Ovary (tissue), 3 donors: ENCODE measurements at regions not wholly inside any gene's neighbourhood (a gene's known extent, or its start where the extent isn't known, plus 50 kb on each side); places are given as distances from the start of the nearest gene placed in this dataset.

Experiments
- EP300 ChIP-seq: sonication (generic); formaldehyde crosslinking; IDR thresholded peaks from one replicate; pipeline ENCODE4 v1.6.1; 2017; ENCODE audit warnings: antibody characterized with exemption
- POLR2A ChIP-seq: fragments of 450-650 bp; IDR thresholded peaks from one replicate; pipeline ENCODE4 v1.6.1; 2017; ENCODE audit warnings: antibody characterized with exemption, mild to moderate bottlenecking, moderate library complexity
- TF ChIP-seq, protein P1 (sequence below), 3 donors: fragments of 450-650 bp in 2 of 3; fragments of 200-600 bp in 1 of 3; IDR thresholded peaks; one replicate each; pipeline versions ENCODE4 v1.5.1 to v1.8.0; 2016 to 2022; ENCODE audit warnings: antibody characterized with exemption in 3 of 3, mild to moderate bottlenecking in 1 of 3
- donor health status: DM: no; HTN: no; CAD: no.

DNA sequence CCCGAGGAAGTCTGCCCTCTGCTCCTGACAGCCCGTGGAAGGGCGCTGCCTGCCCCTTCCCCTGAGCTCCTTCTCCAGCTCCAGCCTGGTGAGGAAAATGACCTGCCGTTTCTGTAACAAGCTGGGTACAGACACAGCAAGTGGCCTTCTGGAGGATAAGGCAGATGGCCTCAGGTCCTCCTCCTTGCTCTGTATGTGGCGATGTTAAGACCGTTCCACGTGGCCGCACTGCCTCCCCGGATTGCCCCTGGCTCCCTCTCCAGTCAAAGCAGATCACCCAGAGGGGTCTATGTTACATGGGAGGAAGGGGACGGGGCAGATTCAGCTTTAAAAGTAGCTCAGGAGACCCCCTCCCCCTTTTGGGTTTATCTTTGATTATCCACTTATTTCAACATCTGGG, 80.3 kb upstream of the GATB start:
- TF ChIP-seq POLR2A = no peak
- TF ChIP-seq EP300 = no peak
- TF ChIP-seq, protein P1, sequence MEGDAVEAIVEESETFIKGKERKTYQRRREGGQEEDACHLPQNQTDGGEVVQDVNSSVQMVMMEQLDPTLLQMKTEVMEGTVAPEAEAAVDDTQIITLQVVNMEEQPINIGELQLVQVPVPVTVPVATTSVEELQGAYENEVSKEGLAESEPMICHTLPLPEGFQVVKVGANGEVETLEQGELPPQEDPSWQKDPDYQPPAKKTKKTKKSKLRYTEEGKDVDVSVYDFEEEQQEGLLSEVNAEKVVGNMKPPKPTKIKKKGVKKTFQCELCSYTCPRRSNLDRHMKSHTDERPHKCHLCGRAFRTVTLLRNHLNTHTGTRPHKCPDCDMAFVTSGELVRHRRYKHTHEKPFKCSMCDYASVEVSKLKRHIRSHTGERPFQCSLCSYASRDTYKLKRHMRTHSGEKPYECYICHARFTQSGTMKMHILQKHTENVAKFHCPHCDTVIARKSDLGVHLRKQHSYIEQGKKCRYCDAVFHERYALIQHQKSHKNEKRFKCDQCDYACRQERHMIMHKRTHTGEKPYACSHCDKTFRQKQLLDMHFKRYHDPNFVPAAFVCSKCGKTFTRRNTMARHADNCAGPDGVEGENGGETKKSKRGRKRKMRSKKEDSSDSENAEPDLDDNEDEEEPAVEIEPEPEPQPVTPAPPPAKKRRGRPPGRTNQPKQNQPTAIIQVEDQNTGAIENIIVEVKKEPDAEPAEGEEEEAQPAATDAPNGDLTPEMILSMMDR (IDR thresholded peaks at IDR 0.05) = no peak
